ENCODE measurements at regions not wholly inside any gene's neighbourhood (a gene's known extent, or its start where the extent isn't known, plus 50 kb on each side); places are given as distances from the start of the nearest gene placed in this dataset.

- no peak for TF ChIP-seq EZH2 (IDR thresholded peaks at IDR 0.05; ENCODE audit: low read length)
- TF ChIP-seq, protein P1, sequence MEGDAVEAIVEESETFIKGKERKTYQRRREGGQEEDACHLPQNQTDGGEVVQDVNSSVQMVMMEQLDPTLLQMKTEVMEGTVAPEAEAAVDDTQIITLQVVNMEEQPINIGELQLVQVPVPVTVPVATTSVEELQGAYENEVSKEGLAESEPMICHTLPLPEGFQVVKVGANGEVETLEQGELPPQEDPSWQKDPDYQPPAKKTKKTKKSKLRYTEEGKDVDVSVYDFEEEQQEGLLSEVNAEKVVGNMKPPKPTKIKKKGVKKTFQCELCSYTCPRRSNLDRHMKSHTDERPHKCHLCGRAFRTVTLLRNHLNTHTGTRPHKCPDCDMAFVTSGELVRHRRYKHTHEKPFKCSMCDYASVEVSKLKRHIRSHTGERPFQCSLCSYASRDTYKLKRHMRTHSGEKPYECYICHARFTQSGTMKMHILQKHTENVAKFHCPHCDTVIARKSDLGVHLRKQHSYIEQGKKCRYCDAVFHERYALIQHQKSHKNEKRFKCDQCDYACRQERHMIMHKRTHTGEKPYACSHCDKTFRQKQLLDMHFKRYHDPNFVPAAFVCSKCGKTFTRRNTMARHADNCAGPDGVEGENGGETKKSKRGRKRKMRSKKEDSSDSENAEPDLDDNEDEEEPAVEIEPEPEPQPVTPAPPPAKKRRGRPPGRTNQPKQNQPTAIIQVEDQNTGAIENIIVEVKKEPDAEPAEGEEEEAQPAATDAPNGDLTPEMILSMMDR (optimal IDR thresholded peaks at IDR 0.05 in 1 of 3, IDR thresholded peaks at IDR 0.05 in 1 of 3, conservative IDR thresholded peaks at IDR 0.05 in 1 of 3; ENCODE audit: extremely low read depth in 1 of 3, insufficient read depth in 2 of 3, low read length in 3 of 3) = no peak
- FAIRE-seq = no peak
- H3K4me2 ChIP-seq (ENCODE audit: control insufficient read depth, extremely low read depth, insufficient read depth, low read depth, low read length) = no peak overlapping the region
- no peak overlapping the region for H3K9ac ChIP-seq (ENCODE audit: control insufficient read depth, extremely low read depth, insufficient read depth, low read length)
- H3K27ac ChIP-seq (ENCODE audit: control insufficient read depth, insufficient read depth, low read length) = no peak overlapping the region
- H3K9me3 ChIP-seq (ENCODE audit: control insufficient read depth, low read depth, low read length) = peaks cover 2% of the 10 kb centered on the region
- no peaks in the 10 kb centered on the region for H3K79me2 ChIP-seq (ENCODE audit: control insufficient read depth, insufficient read depth, low read length)
- no peaks in the 10 kb centered on the region for H3K4me1 ChIP-seq (ENCODE audit: control insufficient read depth, extremely low read depth, insufficient read depth, low read length)
- H3K4me3 ChIP-seq (ENCODE audit: control insufficient read depth in 2 of 3, extremely low read depth in 1 of 3, insufficient read depth in 2 of 3, low read depth in 1 of 3, low read length in 3 of 3) = no peak overlapping the region
- no peaks in the 10 kb centered on the region for H3K36me3 ChIP-seq (ENCODE audit: control insufficient read depth in 2 of 2, extremely low read depth in 1 of 2, insufficient read depth in 2 of 2, low read length in 2 of 2)
- H2AFZ ChIP-seq (ENCODE audit: control insufficient read depth, low read length) = no peak overlapping the region
- dilution Hi-C loops (cut with MboI; ENCODE audit: extremely low pct_ligation_motif_present, low sequenced_read_pairs) = no loop called here
- DNase-seq (ENCODE audit: low read depth, low spot score) = no peak
- H4K20me1 ChIP-seq (ENCODE audit: control insufficient read depth, extremely low read depth, insufficient read depth, low read length) = no peaks in the 10 kb centered on the region
- no peaks in the 10 kb centered on the region for H3K9me1 ChIP-seq (ENCODE audit: control insufficient read depth, extremely low read depth, insufficient read depth, low read length)
- H3K27me3 ChIP-seq (ENCODE audit: control insufficient read depth, extremely low read depth, insufficient read depth, low read length) = no peaks in the 10 kb centered on the region
Observed at GRCh38 chr5:164600274-164600673, 1094.9 kb downstream of the MAT2B start.

DNA sequence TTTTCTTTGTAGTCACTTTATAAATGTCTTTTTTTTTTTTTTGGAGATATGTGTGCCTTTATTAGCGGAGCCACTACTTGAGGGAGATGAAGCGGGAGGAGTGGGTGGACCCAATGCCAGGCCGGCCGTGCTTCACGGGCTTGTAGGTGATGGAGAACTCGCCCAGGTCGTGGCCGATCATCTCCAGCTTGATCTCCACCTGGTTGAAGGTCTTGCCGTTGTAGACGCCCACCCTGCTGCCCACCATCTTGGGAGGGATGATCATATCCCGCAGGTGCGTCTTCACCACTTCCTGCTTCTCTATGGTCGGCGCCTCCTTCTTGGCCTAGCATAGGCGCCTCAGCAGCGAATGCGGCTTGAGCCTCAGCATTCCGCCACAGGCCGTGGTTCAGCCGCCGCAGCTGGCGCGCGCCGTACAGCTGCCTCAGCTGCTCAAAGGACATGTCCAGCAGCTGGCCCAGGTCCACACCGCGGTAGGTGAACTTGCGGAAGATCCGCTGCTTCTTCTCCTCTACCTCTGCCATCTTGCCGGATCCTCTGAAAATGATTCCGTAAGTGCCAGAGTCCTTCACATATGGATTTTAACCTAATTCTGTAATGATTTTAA is 1095.6 kb downstream of the MAT2B start:
- dilution Hi-C loops (cut with MboI; ENCODE audit: extremely low pct_ligation_motif_present, low sequenced_read_pairs) = no loop called here
- peaks cover 2% of the 10 kb centered on the region for H3K9me3 ChIP-seq (ENCODE audit: control insufficient read depth, low read depth, low read length)
- no peak for FAIRE-seq
- no peaks in the 10 kb centered on the region for H4K20me1 ChIP-seq (ENCODE audit: control insufficient read depth, extremely low read depth, insufficient read depth, low read length)
- H3K4me2 ChIP-seq (ENCODE audit: control insufficient read depth, extremely low read depth, insufficient read depth, low read depth, low read length) = no peak overlapping the region
- no peaks in the 10 kb centered on the region for H3K36me3 ChIP-seq (ENCODE audit: control insufficient read depth in 2 of 2, extremely low read depth in 1 of 2, insufficient read depth in 2 of 2, low read length in 2 of 2)
- no peaks in the 10 kb centered on the region for H3K79me2 ChIP-seq (ENCODE audit: control insufficient read depth, insufficient read depth, low read length)
- no peak for DNase-seq (ENCODE audit: low read depth, low spot score)
- no peaks in the 10 kb centered on the region for H3K27me3 ChIP-seq (ENCODE audit: control insufficient read depth, extremely low read depth, insufficient read depth, low read length)
- H3K4me3 ChIP-seq (ENCODE audit: control insufficient read depth in 2 of 3, extremely low read depth in 1 of 3, insufficient read depth in 2 of 3, low read depth in 1 of 3, low read length in 3 of 3) = no peak overlapping the region
- no peak overlapping the region for H3K9ac ChIP-seq (ENCODE audit: control insufficient read depth, extremely low read depth, insufficient read depth, low read length)
- TF ChIP-seq, protein P1 (optimal IDR thresholded peaks at IDR 0.05 in 1 of 3, IDR thresholded peaks at IDR 0.05 in 1 of 3, conservative IDR thresholded peaks at IDR 0.05 in 1 of 3; ENCODE audit: extremely low read depth in 1 of 3, insufficient read depth in 2 of 3, low read length in 3 of 3) = no peak
- no peak for TF ChIP-seq EZH2 (IDR thresholded peaks at IDR 0.05; ENCODE audit: low read length)
- no peaks in the 10 kb centered on the region for H3K4me1 ChIP-seq (ENCODE audit: control insufficient read depth, extremely low read depth, insufficient read depth, low read length)
- no peaks in the 10 kb centered on the region for H3K9me1 ChIP-seq (ENCODE audit: control insufficient read depth, extremely low read depth, insufficient read depth, low read length)
- no peak overlapping the region for H3K27ac ChIP-seq (ENCODE audit: control insufficient read depth, insufficient read depth, low read length)
- no peak overlapping the region for H2AFZ ChIP-seq (ENCODE audit: control insufficient read depth, low read length)

Measured in keratinocyte (primary cell).